Activated naive CD4-positive, alpha-beta T cell treated with anti-CD3 and anti-CD28 coated beads, Interleukin-2, amount 50 U/mL, for 16 hours (primary cell): ENCODE measurements at regions not wholly inside any gene's neighbourhood (a gene's known extent, or its start where the extent isn't known, plus 50 kb on each side); places are given as distances from the start of the nearest gene placed in this dataset.

ENCODE experiments used
- DNase-seq: peaks from one replicate; pipeline ENCODE4 v3.0.0-alpha.2; 2020

DNA sequence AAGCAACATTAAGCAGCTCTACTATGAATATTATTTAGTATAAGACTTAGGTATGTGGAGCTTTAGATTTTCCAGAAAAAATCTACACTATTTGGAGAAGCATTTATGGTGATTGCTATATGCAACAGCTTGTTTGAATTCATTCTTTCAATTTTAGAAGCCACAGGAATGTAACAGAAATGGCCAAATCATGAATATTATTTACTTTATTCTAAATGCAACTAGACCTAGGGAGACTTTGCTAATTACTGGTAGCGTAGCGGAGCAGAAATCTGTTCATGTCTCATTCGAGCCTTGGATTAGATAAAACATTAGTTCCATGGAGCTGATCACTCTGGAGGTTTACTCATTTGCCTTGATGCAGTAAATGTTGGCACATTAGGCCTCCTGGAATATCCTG lies 290.2 kb downstream of the ZNF608 start:
- DNase-seq, result no peak

DNA sequence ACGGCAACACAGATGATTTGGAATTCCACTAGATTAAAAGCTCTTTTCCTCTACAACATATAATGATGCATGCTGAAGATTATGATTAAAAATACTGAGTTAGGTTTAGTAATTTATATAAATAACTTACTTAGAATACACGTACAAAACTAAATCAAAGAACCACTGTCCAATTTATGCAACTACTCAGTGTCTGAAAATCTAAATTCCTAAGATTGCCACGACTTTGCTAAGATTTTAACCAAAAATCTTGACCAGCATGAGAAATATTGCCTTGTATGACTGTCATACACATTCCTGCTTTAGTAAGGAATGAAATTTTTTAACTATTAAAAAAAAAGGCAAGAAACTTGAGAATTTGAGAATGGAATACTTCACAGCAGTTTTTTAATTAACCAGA lies 292.4 kb downstream of the ZNF608 start:
- no peak for DNase-seq

DNA sequence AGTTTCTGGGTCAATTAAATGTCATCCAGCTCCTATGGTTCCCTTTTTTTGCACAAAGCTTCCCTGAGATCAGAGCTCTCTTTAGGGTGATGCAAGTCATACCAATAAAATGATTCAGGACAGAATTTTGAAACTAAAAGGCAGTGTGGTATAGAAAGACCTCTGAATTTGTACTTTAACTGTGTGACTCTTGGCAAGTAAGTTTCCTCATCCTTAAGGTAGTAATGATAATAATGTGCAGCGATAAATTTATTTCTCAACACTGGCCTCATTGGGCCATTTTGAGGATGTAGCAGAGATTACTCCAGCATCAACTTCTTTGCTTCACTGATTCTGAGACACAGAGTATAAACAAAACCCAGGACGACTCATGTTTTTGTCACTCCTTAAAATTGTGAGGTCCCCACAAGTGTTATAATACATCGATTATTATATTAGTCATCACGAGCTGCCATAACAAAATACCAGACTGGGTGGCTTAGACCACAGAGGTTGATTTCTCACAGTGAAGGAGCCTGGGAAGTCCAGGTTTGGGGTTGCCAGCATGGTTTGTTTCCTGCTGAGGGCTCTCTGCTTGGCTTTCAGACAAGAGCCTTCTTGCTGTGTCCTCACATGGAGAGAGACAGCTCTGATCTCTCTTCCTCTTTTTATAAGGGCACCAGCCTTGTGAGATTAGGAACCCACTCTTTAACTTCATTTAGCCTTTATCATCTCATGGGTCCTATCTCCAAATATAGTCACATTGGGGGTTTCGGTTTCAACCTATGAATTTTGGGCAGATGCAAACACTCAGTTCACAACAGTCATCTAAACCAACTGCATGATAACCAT lies 293.0 kb downstream of the ZNF608 start:
- DNase-seq, result no peak

DNA sequence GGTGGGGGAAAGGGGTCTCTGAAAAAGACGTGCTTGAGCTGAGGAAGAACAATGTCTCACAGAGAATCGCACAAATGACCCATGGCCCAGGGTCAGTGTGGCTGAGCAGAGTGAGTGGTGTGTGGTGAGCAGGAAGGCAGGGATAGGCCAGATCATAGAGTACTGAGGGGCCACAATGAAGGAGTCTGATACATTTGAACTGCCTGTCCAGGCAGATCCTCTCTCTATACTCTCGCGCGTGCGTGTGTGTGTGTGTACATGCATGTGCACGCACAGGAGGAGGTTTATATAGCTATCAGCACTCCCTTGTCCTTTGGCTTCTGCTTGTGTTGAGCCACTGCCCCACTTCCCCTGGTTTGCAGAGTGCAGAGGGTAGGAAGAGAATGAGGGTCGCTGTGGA lies 294.0 kb downstream of the ZNF608 start:
- no peak for DNase-seq

DNA sequence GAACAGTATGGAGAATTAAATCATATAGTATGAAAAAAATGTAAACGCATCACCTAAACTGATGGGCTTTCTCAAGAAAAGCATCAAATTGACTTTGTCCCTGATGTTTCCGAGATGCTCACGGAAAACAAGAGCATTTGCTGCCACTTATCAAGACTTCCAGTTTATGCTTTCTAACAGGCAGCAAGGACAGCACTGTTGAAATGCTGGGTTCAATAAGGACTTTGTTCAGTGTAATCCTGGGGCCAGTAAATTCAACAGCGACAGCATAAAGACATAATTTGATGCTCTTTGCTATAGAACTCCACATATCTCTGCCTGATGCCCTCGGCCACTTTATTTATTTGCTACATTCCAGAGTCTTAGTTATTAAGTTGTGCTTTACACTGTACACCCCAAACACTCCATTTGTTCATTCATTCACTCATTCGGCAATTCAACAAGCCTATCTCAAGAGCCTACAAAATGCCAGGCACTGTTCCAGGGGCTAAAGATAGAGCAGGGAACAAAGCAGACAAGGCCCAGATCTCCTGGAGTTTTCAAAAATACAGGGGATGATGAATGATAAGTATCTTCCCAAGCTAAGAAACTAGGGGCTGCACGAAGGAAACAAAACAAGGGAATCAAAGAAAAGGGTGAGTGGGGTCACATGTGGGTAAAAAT lies 294.6 kb downstream of the ZNF608 start:
- DNase-seq, result no peak

DNA sequence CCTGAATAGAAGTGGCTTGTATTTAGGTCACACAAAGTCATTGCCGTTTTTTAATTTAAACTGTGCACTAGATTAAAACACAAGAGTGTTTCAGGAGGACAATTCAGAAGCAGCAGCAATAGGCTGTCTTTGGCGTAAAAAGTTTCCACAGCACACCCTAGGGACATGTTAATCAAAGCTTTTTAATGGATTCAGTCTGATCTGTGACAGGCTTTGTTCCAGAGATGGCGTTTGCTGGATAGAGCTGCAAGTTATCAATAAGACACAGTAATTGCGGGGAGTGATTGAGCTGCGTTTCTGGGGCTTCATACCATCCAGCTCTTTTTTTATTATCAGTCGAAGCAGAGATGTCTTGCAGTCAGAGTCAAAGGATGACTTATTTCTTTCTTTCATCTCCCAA lies 300.3 kb downstream of the ZNF608 start:
- no peak for DNase-seq

DNA sequence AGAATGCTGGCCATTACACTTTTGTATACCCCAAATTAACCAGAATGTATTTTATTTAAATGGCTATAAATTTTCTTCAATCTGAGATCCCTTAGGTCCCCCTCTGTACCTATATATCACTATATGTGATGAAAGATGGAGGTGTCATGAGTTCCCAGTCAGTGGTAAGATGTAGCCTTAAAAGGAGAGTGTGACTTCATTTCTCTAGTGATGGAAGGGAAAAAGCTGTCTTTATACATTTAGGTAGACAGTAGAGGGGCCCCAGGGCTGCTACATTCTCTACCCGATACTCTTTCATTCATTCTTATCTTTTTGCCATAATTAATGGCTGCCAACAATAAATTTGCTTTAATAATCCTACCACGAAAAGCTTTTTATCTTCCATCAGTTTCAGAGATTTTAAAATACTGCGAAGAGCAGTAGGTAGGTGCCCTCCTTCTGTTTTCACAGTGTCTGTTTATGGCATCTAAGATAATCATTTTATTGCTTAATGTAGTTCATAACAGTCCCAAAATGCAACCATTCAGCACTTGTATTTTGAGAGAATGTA lies 301.3 kb downstream of the ZNF608 start:
- no peak for DNase-seq

DNA sequence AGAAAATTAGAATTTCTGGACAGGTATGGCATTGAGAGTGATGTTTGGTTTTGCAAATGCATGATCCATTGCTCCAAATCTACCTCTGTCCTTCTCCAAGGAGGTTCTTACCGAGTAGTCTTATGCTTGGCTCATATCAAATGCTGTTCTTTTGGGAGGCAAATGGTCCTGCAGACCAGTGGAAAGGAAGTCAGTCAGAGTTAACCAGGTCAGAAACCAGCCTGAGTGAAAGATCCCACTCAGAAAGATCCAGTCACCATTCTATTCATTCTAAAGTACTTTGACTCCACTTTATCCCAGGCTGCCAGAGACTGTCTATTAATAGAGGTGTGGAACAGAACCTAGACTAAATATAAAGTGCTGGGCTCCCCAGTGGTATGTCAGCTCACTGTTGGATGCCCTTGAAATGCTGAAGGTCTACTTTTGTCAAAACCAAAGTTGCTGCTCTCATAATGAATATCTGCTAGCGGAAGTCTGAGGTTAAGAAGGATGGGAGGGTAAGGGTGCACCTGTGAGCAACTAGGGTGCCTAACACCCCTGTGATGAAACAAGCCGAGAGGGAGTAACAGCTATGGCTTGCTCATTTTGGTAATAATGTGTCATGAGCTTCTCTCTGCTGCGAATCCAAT lies 302.2 kb downstream of the ZNF608 start:
- no peak for DNase-seq

DNA sequence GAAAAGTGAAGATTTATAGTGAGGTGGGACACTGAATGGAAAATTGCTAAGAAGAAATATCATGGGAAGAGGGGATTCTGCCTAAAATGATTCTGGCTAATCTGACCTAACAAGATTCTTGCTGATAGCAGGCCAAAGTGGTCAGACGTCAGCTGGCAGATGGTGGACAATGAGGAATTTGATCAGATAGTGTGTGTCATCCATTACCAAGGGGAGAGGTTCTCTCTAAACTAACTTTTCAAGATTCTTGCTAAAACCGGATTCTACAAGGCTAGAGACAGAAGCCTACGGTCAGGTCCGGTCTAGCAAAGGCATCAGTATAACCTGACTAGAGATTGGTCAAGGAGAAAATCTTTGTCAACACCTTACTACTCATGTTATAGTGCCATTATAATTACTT lies 306.0 kb downstream of the ZNF608 start:
- DNase-seq, result no peak

DNA sequence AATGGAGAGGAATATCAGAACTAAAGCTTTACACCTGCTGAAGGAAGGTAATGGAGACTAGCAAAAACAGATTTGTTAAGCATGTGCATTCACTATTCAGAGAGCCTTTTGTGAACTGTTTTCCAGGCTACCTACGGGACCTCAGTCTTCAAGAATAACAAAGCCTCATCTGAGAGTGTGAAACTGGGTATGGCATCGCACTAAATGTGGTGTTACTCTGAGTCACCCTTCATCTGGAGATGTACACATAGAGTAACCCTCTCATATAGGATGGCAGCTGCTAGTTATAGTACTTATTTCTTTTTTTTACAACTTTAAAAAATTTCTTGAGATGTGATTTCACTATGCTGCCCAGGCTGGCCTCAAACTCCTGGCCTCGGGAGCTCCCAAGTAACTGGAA lies 306.8 kb downstream of the ZNF608 start:
- no peak for DNase-seq

DNA sequence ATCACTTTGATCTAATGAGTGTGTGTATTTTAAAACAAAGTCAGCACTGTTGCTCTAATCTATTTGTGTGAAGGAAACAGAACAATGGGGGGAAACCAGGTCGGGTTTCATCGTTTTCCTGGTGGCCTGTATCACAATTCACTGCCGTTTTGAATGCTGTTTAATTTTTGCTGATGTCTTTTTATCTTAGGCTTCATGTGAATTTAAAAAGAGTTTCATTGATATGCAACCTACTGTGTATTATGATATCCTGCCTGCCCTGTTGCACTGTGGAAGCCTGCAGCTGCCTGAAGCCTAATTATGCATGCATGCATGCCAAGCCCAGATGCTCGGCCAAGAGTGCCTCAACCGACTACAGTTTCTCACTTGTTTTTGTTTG lies 307.5 kb downstream of the ZNF608 start:
- DNase-seq, result no peak

DNA sequence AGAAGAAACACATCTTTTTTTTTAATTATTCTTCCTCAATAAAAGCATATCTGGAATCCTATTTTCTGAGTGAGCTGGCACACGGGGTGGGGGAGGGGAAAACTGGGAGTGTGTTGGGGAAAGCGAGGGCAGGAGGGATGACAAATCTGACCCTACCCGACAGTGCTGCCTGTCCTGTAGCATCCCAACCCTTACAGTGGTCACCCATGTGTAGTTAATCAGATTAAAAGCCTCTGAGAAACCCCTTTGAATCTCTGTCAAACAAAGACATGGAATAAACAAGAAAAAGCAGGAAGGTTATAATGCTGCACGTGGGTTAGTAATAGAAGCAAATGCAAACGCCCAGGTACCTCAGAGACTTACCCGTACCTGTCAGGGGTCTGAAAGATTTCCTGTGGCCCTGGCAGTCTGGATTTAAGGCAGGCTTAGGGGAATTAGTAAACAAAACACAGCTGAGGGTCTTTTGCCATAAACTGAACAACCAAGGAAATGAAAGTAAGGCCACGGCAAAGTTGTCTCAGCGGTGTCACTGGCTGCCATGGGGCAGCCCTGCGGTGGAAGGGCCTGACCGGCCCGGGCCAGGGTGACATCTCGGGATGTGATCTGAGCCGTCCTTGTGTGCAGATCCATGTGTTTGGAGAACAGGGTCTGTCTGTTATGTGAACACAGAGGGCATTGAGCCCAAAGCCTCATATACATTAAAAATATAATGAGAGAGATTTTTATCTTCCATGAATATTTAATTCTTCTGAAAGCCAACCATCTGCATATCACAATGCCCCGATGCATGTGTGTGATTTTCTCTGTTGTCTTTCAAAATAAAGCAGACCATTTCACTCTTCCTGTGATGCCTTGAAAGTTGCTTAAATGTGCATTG lies 308.2 kb downstream of the ZNF608 start:
- no peak for DNase-seq

DNA sequence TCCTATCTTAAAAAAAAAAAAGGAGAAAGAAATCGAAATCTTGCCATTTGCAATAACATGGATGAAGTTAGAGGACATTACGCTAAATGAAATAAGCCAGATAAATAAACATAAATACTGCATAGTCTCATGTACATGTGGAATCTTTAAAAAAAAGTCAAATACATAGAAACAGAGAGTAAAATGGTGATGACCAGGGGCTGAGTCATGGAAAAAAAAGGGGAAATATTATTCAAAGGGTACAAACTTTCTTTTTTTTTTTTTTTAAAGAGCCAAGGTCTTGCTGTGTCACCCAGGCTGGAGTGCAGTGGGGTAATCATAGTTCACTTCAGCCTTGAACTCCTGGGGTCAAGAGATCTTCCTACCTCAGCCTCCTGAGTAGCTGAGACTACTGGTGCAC lies 310.1 kb downstream of the ZNF608 start:
- DNase-seq, result no peak

DNA sequence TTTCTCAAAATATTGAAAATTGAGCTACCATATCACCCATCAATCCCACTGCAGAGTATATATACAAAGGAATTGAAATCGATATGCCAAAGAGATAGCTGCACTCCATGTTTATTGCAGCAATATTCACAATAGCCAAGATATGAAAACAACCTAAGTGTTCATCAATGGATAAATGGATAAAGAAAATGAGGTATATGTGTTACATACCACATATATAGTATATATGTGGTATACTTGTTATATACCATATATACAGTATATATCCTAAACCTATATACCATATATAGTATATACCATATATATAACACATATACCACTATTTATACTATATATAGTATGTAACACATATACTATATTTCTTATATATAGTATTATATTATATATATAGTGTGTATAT lies 313.3 kb downstream of the ZNF608 start:
- DNase-seq, result no peak

DNA sequence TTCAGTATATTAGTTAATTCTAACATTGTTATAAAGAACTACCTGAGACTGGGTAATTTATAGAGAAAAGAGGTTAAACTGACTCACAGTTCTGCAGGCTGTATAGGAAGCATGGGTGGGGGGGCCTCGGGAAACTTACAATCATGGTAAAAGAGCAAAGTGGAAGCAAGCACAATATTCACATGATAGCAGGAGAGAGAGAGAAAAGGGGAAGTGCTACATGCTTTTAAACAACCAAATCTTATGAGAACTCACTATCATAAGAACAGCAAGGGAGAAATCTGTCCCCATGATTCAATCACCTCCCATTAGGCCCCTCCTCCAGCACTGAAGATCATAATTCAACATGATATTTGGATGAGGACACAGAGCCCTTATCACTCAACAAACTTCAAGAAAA lies 324.9 kb downstream of the ZNF608 start:
- no peak for DNase-seq

DNA sequence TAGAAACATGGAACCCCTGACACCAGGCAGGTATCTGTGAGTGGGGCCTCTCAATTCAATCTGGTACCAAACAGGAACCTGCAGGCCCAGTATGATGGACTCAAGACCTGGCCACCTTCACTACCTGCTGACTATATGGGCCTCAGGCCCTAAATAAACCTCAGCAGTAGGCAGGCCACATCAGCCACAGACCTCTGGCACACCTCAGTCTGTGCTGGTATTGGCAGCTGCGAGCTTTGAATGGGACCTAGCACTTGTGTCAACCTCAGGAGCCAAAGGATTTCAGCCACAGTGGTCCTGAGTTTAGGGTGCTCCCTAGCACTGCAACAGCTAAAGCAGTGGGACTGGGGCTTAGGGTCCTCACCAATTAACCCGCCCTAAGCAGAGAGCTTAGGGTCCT lies 325.5 kb downstream of the ZNF608 start:
- no peak for DNase-seq

DNA sequence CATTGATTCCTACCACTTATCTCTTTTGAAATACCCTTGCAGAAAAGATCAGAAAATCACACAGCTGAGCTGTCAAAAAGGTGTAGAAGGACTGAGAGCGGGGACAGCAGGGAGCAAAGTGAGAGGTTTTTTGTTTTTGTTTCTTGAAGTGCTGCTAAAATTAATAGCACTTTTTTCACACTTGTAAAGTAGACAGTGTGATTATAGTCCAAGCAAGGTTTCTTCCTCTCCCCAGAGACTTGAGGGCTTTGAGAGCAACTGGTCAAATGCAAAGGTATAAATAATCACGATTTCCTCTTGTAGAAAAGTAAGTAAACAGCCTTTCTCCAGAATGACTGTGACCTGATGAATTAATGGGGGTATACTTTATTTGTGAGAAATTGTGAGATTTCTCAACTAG lies 326.9 kb downstream of the ZNF608 start:
- DNase-seq, result no peak

DNA sequence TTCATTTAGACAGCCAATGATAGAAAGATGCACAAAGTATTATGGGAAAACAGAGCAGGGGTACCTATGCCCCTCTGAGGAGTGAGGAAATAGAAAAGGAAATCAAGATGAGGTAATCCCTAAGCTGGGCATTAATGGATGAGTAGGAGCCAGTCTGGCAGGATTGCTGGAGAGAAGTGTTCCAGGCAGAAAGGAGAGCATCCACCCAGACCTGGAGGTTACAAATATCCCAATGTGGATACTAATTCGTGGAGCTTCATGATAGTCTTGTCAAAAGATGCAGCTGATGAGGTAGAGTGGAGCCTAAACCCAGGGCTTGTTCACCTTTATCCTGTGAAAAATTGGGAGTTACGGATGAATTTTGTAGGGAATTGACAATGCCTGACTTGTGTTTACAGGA lies 328.0 kb downstream of the ZNF608 start:
- DNase-seq, result no peak

DNA sequence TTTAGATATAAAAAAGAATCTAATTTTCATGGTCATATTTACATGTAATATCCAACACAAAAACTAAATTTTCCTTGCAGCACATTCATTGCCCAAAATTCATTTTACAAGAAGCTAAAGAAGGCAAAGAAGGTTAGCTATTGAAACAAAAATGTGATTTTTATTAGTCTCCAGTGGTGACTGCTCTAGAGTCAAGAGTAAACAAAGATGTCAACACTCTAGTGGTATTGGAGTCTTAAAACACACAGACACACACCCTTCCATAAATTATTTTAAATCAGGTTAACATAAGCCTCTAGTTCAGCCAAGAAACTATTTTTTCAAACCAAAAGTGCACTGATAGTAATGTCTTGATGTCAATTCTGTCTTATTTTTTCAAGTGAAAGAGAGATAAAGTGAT lies 329.2 kb downstream of the ZNF608 start:
- no peak for DNase-seq

DNA sequence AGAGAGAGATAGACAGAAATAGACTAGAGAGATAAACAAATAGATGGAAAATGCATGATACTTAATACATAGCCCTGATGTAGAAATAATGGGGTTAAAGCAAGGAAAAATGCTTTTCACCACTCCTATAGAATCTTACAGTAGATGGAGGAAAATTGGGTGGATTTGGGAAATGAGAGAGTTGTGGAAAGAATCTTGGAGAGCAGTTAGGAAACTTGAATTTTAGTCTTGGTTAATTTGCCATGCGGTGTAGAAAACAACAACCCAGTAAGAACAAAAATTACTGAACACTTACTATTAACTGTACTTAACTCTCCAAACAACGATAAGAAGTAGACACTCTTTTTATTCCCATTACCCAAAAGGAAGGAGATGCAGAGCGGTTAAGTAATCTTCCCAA lies 329.8 kb downstream of the ZNF608 start:
- DNase-seq, result no peak

DNA sequence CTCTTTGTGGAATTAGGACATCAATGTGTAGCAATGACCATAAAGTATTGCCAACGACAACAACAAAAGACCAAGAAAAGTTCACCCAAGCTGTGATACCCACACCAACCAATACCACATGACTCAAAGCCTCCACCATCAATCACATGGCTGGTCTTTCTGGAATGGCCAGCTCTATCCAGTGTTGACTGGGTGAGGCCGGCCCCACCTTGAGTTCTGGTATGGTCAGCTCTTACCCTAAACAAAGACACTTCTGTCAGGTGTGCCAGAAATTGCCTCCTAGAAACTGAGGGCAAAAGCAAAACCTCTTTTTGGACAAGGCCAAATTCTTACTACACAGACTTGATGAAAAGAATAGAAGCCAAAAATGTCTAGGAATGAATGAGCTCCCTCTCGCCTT lies 331.5 kb downstream of the ZNF608 start:
- DNase-seq, result no peak

DNA sequence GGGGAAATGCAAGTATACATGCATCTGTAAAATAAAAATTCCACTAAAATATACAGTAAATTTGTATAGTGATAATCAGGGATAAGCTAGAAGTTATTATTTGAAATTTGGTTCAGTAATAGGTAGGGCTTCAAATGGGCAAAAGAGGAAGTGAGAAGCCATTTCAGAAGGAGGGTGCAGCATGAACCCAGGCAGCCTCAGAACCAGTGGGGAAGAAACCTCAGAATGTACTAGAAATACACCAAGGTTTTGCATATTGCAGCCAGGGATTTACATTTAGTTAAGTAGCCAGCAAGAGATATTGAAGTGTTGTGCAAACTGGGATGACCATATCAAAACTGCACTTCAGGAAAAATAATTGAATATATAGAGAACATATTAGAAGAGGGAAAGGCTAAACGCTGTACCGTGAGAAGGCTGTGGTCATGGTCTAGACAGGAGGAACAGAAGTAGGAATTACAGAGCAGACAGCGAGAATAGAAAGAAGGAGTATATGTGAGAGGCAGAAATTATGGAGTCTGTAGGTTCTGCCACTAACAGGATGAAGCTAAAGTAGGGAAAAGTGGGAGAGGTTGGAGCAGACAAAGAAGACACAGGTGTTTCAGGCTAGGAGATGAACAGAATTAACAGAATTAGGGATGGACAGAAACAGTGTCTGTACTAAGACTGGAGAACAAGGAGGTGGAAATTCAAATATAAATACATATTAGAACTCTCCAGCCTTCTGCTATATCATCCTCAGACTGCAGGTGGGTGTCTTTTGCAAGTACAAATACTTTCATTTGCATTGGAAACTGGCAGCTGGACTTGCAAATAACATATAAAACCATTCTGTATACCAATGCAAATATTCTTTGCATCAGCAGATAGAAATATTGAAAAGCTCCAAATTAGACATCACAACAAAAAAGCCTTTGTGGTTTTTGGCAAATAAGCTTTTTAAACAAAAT lies 335.6 kb downstream of the ZNF608 start:
- no peak for DNase-seq
